Sigmoid colon (tissue), 4 donors: ENCODE measurements at regions not wholly inside any gene's neighbourhood (a gene's known extent, or its start where the extent isn't known, plus 50 kb on each side); places are given as distances from the start of the nearest gene placed in this dataset.

ENCODE experiments used
- CTCF ChIP-seq, 4 experiments: fragments of 450-650 bp in 3 of 4; fragments of 200-600 bp in 1 of 4; IDR thresholded peaks; one replicate each; pipeline ENCODE4 v1.5.1; 2016 to 2019; ENCODE audit warnings: antibody characterized with exemption in 4 of 4, mild to moderate bottlenecking in 3 of 4, moderate library complexity in 2 of 4
- POLR2A ChIP-seq, 2 donors: fragments of 450-650 bp; IDR thresholded peaks; one replicate each; pipeline ENCODE4 v1.6.1; 2016; ENCODE audit warnings: antibody characterized with exemption in 2 of 2, mild to moderate bottlenecking in 2 of 2, moderate library complexity in 2 of 2
- POLR2AphosphoS5 ChIP-seq, 4 donors: sonication (generic); formaldehyde crosslinking; IDR thresholded peaks; one replicate each; pipeline ENCODE4 v1.6.1; 2017; ENCODE audit warnings: antibody characterized with exemption in 4 of 4

- no peak for TF ChIP-seq CTCF (IDR thresholded peaks at IDR 0.05)
- no peak for TF ChIP-seq POLR2AphosphoS5 (IDR thresholded peaks at IDR 0.05)
- TF ChIP-seq POLR2A (IDR thresholded peaks at IDR 0.05) = no peak
Observed at GRCh38 chr5:174655351-174655750, 69.0 kb upstream of the MSX2 start.
